ENCODE measurements at regions not wholly inside any gene's neighbourhood (a gene's known extent, or its start where the extent isn't known, plus 50 kb on each side); places are given as distances from the start of the nearest gene placed in this dataset.

DNA sequence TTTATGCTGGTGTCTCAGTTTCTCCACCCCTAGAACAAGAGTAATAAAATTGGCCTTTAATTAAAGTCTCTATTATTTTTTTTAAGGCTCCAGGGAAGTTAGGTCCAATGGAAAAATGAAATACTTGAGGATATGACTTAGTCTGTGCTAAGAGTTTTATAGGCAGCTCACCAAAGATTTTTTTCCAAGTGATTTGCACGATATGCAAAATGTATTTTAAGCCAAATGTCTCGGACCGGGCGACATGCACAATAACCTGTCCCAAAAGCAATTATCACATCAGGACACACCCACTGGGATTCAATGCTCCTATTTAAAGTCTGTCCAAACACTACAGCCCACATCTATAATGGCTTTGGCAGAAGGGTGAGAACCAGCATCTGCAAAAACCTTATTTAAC is 136.1 kb upstream of the ANKH start (continued):
- TF ChIP-seq, protein P1, sequence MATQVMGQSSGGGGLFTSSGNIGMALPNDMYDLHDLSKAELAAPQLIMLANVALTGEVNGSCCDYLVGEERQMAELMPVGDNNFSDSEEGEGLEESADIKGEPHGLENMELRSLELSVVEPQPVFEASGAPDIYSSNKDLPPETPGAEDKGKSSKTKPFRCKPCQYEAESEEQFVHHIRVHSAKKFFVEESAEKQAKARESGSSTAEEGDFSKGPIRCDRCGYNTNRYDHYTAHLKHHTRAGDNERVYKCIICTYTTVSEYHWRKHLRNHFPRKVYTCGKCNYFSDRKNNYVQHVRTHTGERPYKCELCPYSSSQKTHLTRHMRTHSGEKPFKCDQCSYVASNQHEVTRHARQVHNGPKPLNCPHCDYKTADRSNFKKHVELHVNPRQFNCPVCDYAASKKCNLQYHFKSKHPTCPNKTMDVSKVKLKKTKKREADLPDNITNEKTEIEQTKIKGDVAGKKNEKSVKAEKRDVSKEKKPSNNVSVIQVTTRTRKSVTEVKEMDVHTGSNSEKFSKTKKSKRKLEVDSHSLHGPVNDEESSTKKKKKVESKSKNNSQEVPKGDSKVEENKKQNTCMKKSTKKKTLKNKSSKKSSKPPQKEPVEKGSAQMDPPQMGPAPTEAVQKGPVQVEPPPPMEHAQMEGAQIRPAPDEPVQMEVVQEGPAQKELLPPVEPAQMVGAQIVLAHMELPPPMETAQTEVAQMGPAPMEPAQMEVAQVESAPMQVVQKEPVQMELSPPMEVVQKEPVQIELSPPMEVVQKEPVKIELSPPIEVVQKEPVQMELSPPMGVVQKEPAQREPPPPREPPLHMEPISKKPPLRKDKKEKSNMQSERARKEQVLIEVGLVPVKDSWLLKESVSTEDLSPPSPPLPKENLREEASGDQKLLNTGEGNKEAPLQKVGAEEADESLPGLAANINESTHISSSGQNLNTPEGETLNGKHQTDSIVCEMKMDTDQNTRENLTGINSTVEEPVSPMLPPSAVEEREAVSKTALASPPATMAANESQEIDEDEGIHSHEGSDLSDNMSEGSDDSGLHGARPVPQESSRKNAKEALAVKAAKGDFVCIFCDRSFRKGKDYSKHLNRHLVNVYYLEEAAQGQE (IDR thresholded peaks at IDR 0.05; ENCODE audit: borderline replicate concordance), result no peak
- TF ChIP-seq, protein P1 (CRISPR knock-in tag; IDR thresholded peaks at IDR 0.05; ENCODE audit: low read depth), result no peak
- TF ChIP-seq TCF3 (CRISPR knock-in tag; IDR thresholded peaks at IDR 0.05), result no peak
- TF ChIP-seq YBX1 (IDR thresholded peaks at IDR 0.05), result no peak
- TF ChIP-seq CBX2 (IDR thresholded peaks at IDR 0.05; ENCODE audit: insufficient read depth, low read length, poor library complexity, severe bottlenecking), result no peak
- no peak for TF ChIP-seq MCM3 (IDR thresholded peaks at IDR 0.05)
- no peak for TF ChIP-seq SNIP1 (IDR thresholded peaks at IDR 0.05; ENCODE audit: low read depth)
- TF ChIP-seq COPS2 (conservative IDR thresholded peaks at IDR 0.05), result no peak
- TF ChIP-seq NRF1 (conservative IDR thresholded peaks at IDR 0.05 in 1 of 2, IDR thresholded peaks at IDR 0.05 in 1 of 2), result no peak
- no peak for TF ChIP-seq MAFK (IDR thresholded peaks at IDR 0.05; ENCODE audit: low read length)
- no peak for TF ChIP-seq TBL1XR1 (IDR thresholded peaks at IDR 0.05; ENCODE audit: low read length in 2 of 2)
- TF ChIP-seq POLR3G (IDR thresholded peaks at IDR 0.05; ENCODE audit: extremely low read depth, insufficient read length, insufficient replicate concordance), result no peak
- TF ChIP-seq BRF1 (IDR thresholded peaks at IDR 0.05; ENCODE audit: borderline replicate concordance, extremely low read depth, insufficient read length), result no peak
- TF ChIP-seq MIER1 (IDR thresholded peaks at IDR 0.05; ENCODE audit: low read depth), result no peak

All from K562 (cell line).